ENCODE measurements at regions not wholly inside any gene's neighbourhood (a gene's known extent, or its start where the extent isn't known, plus 50 kb on each side); places are given as distances from the start of the nearest gene placed in this dataset.
"Not testable (repeated sequence)": the region's sequence is repeated elsewhere in the genome, so short reads cannot be mapped to it uniquely, and the experiment has no call there.

- in situ Hi-C loops (cut with HindIII; ENCODE audit: low pct_unique_long_range_greater_than_20kb, low sequenced_read_pairs) = no loop called here
- peak in 1 of 2 experiments; percentile 44 for DNase-seq (ENCODE audit: low read depth in 1 of 2, low spot score in 1 of 2)
- no peak for TF ChIP-seq JUND (IDR thresholded peaks at IDR 0.05; ENCODE audit: low read depth)
Observed at GRCh38 chr12:115377779-115378178, 693.8 kb upstream of the TBX3 start.

GRCh38 chr12:115377230-115377629 is 693.3 kb upstream of the TBX3 start:
- in situ Hi-C loops (cut with HindIII; ENCODE audit: low pct_unique_long_range_greater_than_20kb, low sequenced_read_pairs) = no loop called here
- no peak for DNase-seq (ENCODE audit: low read depth in 1 of 2, low spot score in 1 of 2)
- no peak for TF ChIP-seq JUND (IDR thresholded peaks at IDR 0.05; ENCODE audit: low read depth)

GRCh38 chr12:115375186-115375991 is 691.4 kb upstream of the TBX3 start:
- DNase-seq (ENCODE audit: low read depth in 1 of 2, low spot score in 1 of 2) = peak in 1 of 2 experiments; percentile 30
- in situ Hi-C loops (cut with HindIII; ENCODE audit: low pct_unique_long_range_greater_than_20kb, low sequenced_read_pairs) = no loop called here
- TF ChIP-seq JUND (IDR thresholded peaks at IDR 0.05; ENCODE audit: low read depth) = no peak

- no peak for TF ChIP-seq JUND (IDR thresholded peaks at IDR 0.05; ENCODE audit: low read depth)
- in situ Hi-C loops (cut with HindIII; ENCODE audit: low pct_unique_long_range_greater_than_20kb, low sequenced_read_pairs) = no loop called here
- no peak for DNase-seq (ENCODE audit: low read depth in 1 of 2, low spot score in 1 of 2)
Observed at GRCh38 chr12:115374480-115375185, 690.7 kb upstream of the TBX3 start.

GRCh38 chr12:115371711-115372110 is 687.7 kb upstream of the TBX3 start:
- no peak for TF ChIP-seq JUND (IDR thresholded peaks at IDR 0.05; ENCODE audit: low read depth)
- DNase-seq (ENCODE audit: low read depth in 1 of 2, low spot score in 1 of 2) = no peak
- in situ Hi-C loops (cut with HindIII; ENCODE audit: low pct_unique_long_range_greater_than_20kb, low sequenced_read_pairs) = no loop called here

GRCh38 chr12:115370650-115371049 is 686.7 kb upstream of the TBX3 start:
- in situ Hi-C loops (cut with HindIII; ENCODE audit: low pct_unique_long_range_greater_than_20kb, low sequenced_read_pairs) = no loop called here
- DNase-seq (ENCODE audit: low read depth in 1 of 2, low spot score in 1 of 2) = no peak
- no peak for TF ChIP-seq JUND (IDR thresholded peaks at IDR 0.05; ENCODE audit: low read depth)

GRCh38 chr12:115370207-115370606 is 686.2 kb upstream of the TBX3 start:
- in situ Hi-C loops (cut with HindIII; ENCODE audit: low pct_unique_long_range_greater_than_20kb, low sequenced_read_pairs) = no loop called here
- no peak for TF ChIP-seq JUND (IDR thresholded peaks at IDR 0.05; ENCODE audit: low read depth)
- DNase-seq (ENCODE audit: low read depth in 1 of 2, low spot score in 1 of 2) = no peak

- DNase-seq (ENCODE audit: low read depth in 1 of 2, low spot score in 1 of 2); in situ Hi-C loops (cut with HindIII; ENCODE audit: low pct_unique_long_range_greater_than_20kb, low sequenced_read_pairs): not testable (repeated sequence)
Observed at GRCh38 chr12:115366277-115366676, 682.3 kb upstream of the TBX3 start.

GRCh38 chr12:115365765-115366164 is 681.8 kb upstream of the TBX3 start:
- DNase-seq (ENCODE audit: low read depth in 1 of 2, low spot score in 1 of 2); in situ Hi-C loops (cut with HindIII; ENCODE audit: low pct_unique_long_range_greater_than_20kb, low sequenced_read_pairs): not testable (repeated sequence)

- TF ChIP-seq JUND (IDR thresholded peaks at IDR 0.05; ENCODE audit: low read depth) = no peak
- DNase-seq (ENCODE audit: low read depth in 1 of 2, low spot score in 1 of 2) = no peak
- in situ Hi-C loops (cut with HindIII; ENCODE audit: low pct_unique_long_range_greater_than_20kb, low sequenced_read_pairs) = no loop called here
Observed at GRCh38 chr12:115364921-115365320, 680.9 kb upstream of the TBX3 start.

- in situ Hi-C loops (cut with HindIII; ENCODE audit: low pct_unique_long_range_greater_than_20kb, low sequenced_read_pairs) = no loop called here
- no peak for TF ChIP-seq JUND (IDR thresholded peaks at IDR 0.05; ENCODE audit: low read depth)
- DNase-seq (ENCODE audit: low read depth in 1 of 2, low spot score in 1 of 2) = no peak
Observed at GRCh38 chr12:115362339-115362976, 678.5 kb upstream of the TBX3 start.

- TF ChIP-seq JUND (IDR thresholded peaks at IDR 0.05; ENCODE audit: low read depth) = no peak
- DNase-seq (ENCODE audit: low read depth in 1 of 2, low spot score in 1 of 2) = no peak
- in situ Hi-C loops (cut with HindIII; ENCODE audit: low pct_unique_long_range_greater_than_20kb, low sequenced_read_pairs) = no loop called here
Observed at GRCh38 chr12:115357681-115358080, 673.7 kb upstream of the TBX3 start.

- DNase-seq (ENCODE audit: low read depth in 1 of 2, low spot score in 1 of 2) = no peak
- TF ChIP-seq JUND (IDR thresholded peaks at IDR 0.05; ENCODE audit: low read depth) = no peak
- in situ Hi-C loops (cut with HindIII; ENCODE audit: low pct_unique_long_range_greater_than_20kb, low sequenced_read_pairs) = no loop called here
Observed at GRCh38 chr12:115355301-115355700, 671.3 kb upstream of the TBX3 start.
